GM21515 (cell line): ENCODE measurements at regions not wholly inside any gene's neighbourhood (a gene's known extent, or its start where the extent isn't known, plus 50 kb on each side); places are given as distances from the start of the nearest gene placed in this dataset.

Experiments
- ATAC-seq: cut with Tn5 transposase; IDR thresholded peaks from one replicate; pipeline ENCODE4 v1.9.1; 2021; ENCODE audit not compliant: unreplicated experiment

- ATAC-seq, result no peak
Measured at GRCh38 chr2:134070281-134070741, 183.6 kb upstream of the MGAT5 start.

GRCh38 chr2:134072341-134072740 is 181.5 kb upstream of the MGAT5 start:
- no peak for ATAC-seq

- ATAC-seq, result no peak
Measured at GRCh38 chr2:134073023-134073422, 180.8 kb upstream of the MGAT5 start.

- no peak for ATAC-seq
Measured at GRCh38 chr2:134074619-134075018, 179.3 kb upstream of the MGAT5 start.

GRCh38 chr2:134075204-134075603 is 178.7 kb upstream of the MGAT5 start:
- no peak for ATAC-seq

- ATAC-seq, result no peak
Measured at GRCh38 chr2:134078354-134078753, 175.5 kb upstream of the MGAT5 start.

GRCh38 chr2:134079373-134079772 is 174.5 kb upstream of the MGAT5 start:
- peak; percentile 89 for ATAC-seq

- ATAC-seq, result no peak
Measured at GRCh38 chr2:134080386-134081089, 173.3 kb upstream of the MGAT5 start.

- ATAC-seq, result no peak
Measured at GRCh38 chr2:134081238-134081938, 172.5 kb upstream of the MGAT5 start.

- no peak for ATAC-seq
Measured at GRCh38 chr2:134083548-134083947, 170.3 kb upstream of the MGAT5 start.

- ATAC-seq, result no peak
Measured at GRCh38 chr2:134086594-134087219, 167.2 kb upstream of the MGAT5 start.

GRCh38 chr2:134087371-134087921 is 166.4 kb upstream of the MGAT5 start:
- peak; percentile 80 for ATAC-seq

GRCh38 chr2:134089454-134089853 is 164.4 kb upstream of the MGAT5 start:
- ATAC-seq, result no peak

GRCh38 chr2:134097740-134098139 is 156.1 kb upstream of the MGAT5 start:
- ATAC-seq, result no peak

- no peak for ATAC-seq
Measured at GRCh38 chr2:134098321-134098720, 155.6 kb upstream of the MGAT5 start.

- no peak for ATAC-seq
Measured at GRCh38 chr2:134099273-134099672, 154.6 kb upstream of the MGAT5 start.

GRCh38 chr2:134103196-134103595 is 150.7 kb upstream of the MGAT5 start:
- no peak for ATAC-seq

- ATAC-seq, result no peak
Measured at GRCh38 chr2:134104754-134105153, 149.1 kb upstream of the MGAT5 start.

GRCh38 chr2:134107402-134107801 is 146.5 kb upstream of the MGAT5 start:
- ATAC-seq, result no peak

- ATAC-seq, result no peak
Measured at GRCh38 chr2:134108113-134108512, 145.8 kb upstream of the MGAT5 start.

GRCh38 chr2:134109246-134109645 is 144.6 kb upstream of the MGAT5 start:
- no peak for ATAC-seq

- no peak for ATAC-seq
Measured at GRCh38 chr2:134109725-134110124, 144.1 kb upstream of the MGAT5 start.
